Gastroesophageal sphincter (tissue), 4 donors: ENCODE measurements at regions not wholly inside any gene's neighbourhood (a gene's known extent, or its start where the extent isn't known, plus 50 kb on each side); places are given as distances from the start of the nearest gene placed in this dataset.

Experiments used
- ATAC-seq: fragments of 150-250 bp; one replicate; pipeline ENCODE4 v1.9.1; 2016; ENCODE audit warnings: mild to moderate bottlenecking, moderate library complexity
- H3K27ac ChIP-seq, 4 donors: fragments of 200-600 bp; sonication (generic) in 3 of 4; 1 replicate in 3 of 4; 2 replicates in 1 of 4; pipeline ENCODE4 v1.5.1; 2016 to 2019
- H3K27me3 ChIP-seq: fragments of 200-600 bp; sonication (generic); one replicate; pipeline ENCODE4 v1.5.1; 2019
- H3K36me3 ChIP-seq, 2 donors: fragments of 200-600 bp; sonication (generic); one replicate each; pipeline ENCODE4 v1.5.1; 2019; ENCODE audit warnings: control low read depth in 1 of 2
- H3K4me1 ChIP-seq, 3 donors: fragments of 200-600 bp; sonication (generic); 1 replicate in 2 of 3; 2 replicates in 1 of 3; pipeline ENCODE4 v1.5.1; 2016 to 2019; ENCODE audit warnings: control low read depth in 2 of 3
- H3K4me3 ChIP-seq, 2 donors: fragments of 200-600 bp; sonication (generic); one replicate each; pipeline ENCODE4 v1.5.1; 2019; ENCODE audit warnings: mild to moderate bottlenecking in 1 of 2, moderate library complexity in 1 of 2
- H3K9me3 ChIP-seq, 3 donors: fragments of 200-600 bp; sonication (generic); one replicate each; pipeline ENCODE4 v1.5.1; 2017 to 2019; ENCODE audit warnings: control low read depth in 2 of 3
- CTCF ChIP-seq, 4 experiments: fragments of 200-600 bp in 2 of 4; fragments of 450-650 bp in 2 of 4; sonication (generic) in 1 of 4; IDR thresholded peaks; one replicate each; pipeline ENCODE4 v1.5.1; 2017 to 2019; ENCODE audit warnings: antibody characterized with exemption in 4 of 4, mild to moderate bottlenecking in 2 of 4, moderate library complexity in 2 of 4
- EP300 ChIP-seq: sonication (generic); formaldehyde crosslinking; IDR thresholded peaks from one replicate; pipeline ENCODE4 v1.6.1; 2017; ENCODE audit warnings: antibody characterized with exemption, mild to moderate bottlenecking
- POLR2A ChIP-seq, 2 donors: fragments of 450-650 bp; IDR thresholded peaks; one replicate each; pipeline ENCODE4 v1.6.1; 2017; ENCODE audit warnings: antibody characterized with exemption in 2 of 2, mild to moderate bottlenecking in 2 of 2, moderate library complexity in 1 of 2
- POLR2AphosphoS5 ChIP-seq: sonication (generic); formaldehyde crosslinking; IDR thresholded peaks from one replicate; pipeline ENCODE4 v1.6.1; 2017; ENCODE audit warnings: antibody characterized with exemption
- WGBS, 2 donors: methylation state at CpG; one replicate each; pipeline ENCODE4 v1.1.5; 2018; ENCODE audit warnings: low coverage in 1 of 2; 5-methylcytosine and 5-hydroxymethylcytosine counted together

GRCh38 chr9:87239312-87239711 is 258.4 kb upstream of the DAPK1 start:
- WGBS, 2 donors = 60% methylated on average over 1 of the region's 1 CpG; no CpG with 5 or more reads in 1 of the 2 donors
- Histone ChIP-seq H3K36me3 (no peaks in the 10 kb centered on the region), H3K27me3 (no peaks in the 10 kb centered on the region), H3K4me1 (no peaks in the 10 kb centered on the region), H3K9me3 (no peaks in the 10 kb centered on the region), H3K4me3 (no peak overlapping the region), H3K27ac (no peak overlapping the region)
- no peak for TF ChIP-seq CTCF (IDR thresholded peaks at IDR 0.05)
- no peak for TF ChIP-seq POLR2A (IDR thresholded peaks at IDR 0.05)
- TF ChIP-seq EP300 = no peak
- TF ChIP-seq POLR2AphosphoS5 = no peak
- no peak for ATAC-seq

- no peaks in the 10 kb centered on the region for H3K9me3 ChIP-seq
- WGBS, 2 donors = 93 to 100% methylated on average over 2 of the region's 2 CpGs
- ATAC-seq = no peak
- H3K4me1 ChIP-seq = no peaks in the 10 kb centered on the region
- H3K36me3 ChIP-seq = no peaks in the 10 kb centered on the region
- no peak overlapping the region for H3K4me3 ChIP-seq
- no peak for TF ChIP-seq CTCF (IDR thresholded peaks at IDR 0.05)
- TF ChIP-seq POLR2AphosphoS5 = no peak
- TF ChIP-seq EP300 = no peak
- no peak for TF ChIP-seq POLR2A (IDR thresholded peaks at IDR 0.05)
- no peak overlapping the region for H3K27ac ChIP-seq
- no peaks in the 10 kb centered on the region for H3K27me3 ChIP-seq
Observed at GRCh38 chr9:87243602-87244001, 254.1 kb upstream of the DAPK1 start.

- Histone ChIP-seq H3K27ac (no peak overlapping the region), H3K9me3 (no peaks in the 10 kb centered on the region), H3K27me3 (no peaks in the 10 kb centered on the region), H3K4me1 (no peaks in the 10 kb centered on the region), H3K36me3 (no peaks in the 10 kb centered on the region), H3K4me3 (no peak overlapping the region)
- no peak for ATAC-seq
- TF ChIP-seq POLR2A (IDR thresholded peaks at IDR 0.05) (no peak), CTCF (IDR thresholded peaks at IDR 0.05) (no peak)
- 87 to 90% methylated on average over 3 to 4 of the region's 4 CpGs for WGBS, 2 donors
Observed at GRCh38 chr9:87245271-87245670, 252.4 kb upstream of the DAPK1 start.

- Histone ChIP-seq H3K27me3 (no peaks in the 10 kb centered on the region), H3K27ac (no peak overlapping the region), H3K36me3 (no peaks in the 10 kb centered on the region), H3K4me3 (no peak overlapping the region), H3K4me1 (no peaks in the 10 kb centered on the region), H3K9me3 (no peaks in the 10 kb centered on the region)
- WGBS, 2 donors = 69 to 80% methylated on average over 1 to 5 of the region's 5 CpGs
- no peak for ATAC-seq
- no peak for TF ChIP-seq EP300
Observed at GRCh38 chr9:87247097-87247496, 250.6 kb upstream of the DAPK1 start.

GRCh38 chr9:87249029-87249428 is 248.6 kb upstream of the DAPK1 start:
- Histone ChIP-seq H3K27me3 (no peaks in the 10 kb centered on the region), H3K4me3 (no peak overlapping the region), H3K36me3 (no peaks in the 10 kb centered on the region), H3K4me1 (no peaks in the 10 kb centered on the region), H3K27ac (no peak overlapping the region), H3K9me3 (no peaks in the 10 kb centered on the region)
- TF ChIP-seq POLR2AphosphoS5 (no peak), EP300 (no peak), POLR2A (IDR thresholded peaks at IDR 0.05) (no peak), CTCF (IDR thresholded peaks at IDR 0.05) (no peak)
- 71 to 94% methylated on average over 2 to 3 of the region's 3 CpGs for WGBS, 2 donors
- no peak for ATAC-seq

- ATAC-seq = no peak
- Histone ChIP-seq H3K4me3 (no peak overlapping the region), H3K27ac (no peak overlapping the region), H3K9me3 (no peaks in the 10 kb centered on the region), H3K36me3 (no peaks in the 10 kb centered on the region), H3K4me1 (peaks cover 0 to 4% (median 0%) of the 10 kb centered on the region in 3 donors), H3K27me3 (no peaks in the 10 kb centered on the region)
- WGBS, 2 donors = 100% methylated on average over 1 of the region's 1 CpG; no CpG with 5 or more reads in 1 of the 2 donors
- TF ChIP-seq CTCF (IDR thresholded peaks at IDR 0.05) (no peak), POLR2AphosphoS5 (no peak), EP300 (no peak), POLR2A (IDR thresholded peaks at IDR 0.05) (no peak)
Observed at GRCh38 chr9:87250205-87250604, 247.5 kb upstream of the DAPK1 start.
